ENCODE measurements at regions not wholly inside any gene's neighbourhood (a gene's known extent, or its start where the extent isn't known, plus 50 kb on each side); places are given as distances from the start of the nearest gene placed in this dataset.

GRCh38 chr1:196070940-196071339, 537.3 kb downstream of the KCNT2 start:
- no peak overlapping the region for H3K4me3 ChIP-seq (ENCODE audit: low read depth, low read length)
- no peak for TF ChIP-seq CTCF (IDR thresholded peaks at IDR 0.05; ENCODE audit: insufficient read depth, low read depth, low read length, missing control alignments)
- DNase-seq (ENCODE audit: low read depth), result no peak

GRCh38 chr1:196063952-196064351, 544.3 kb downstream of the KCNT2 start:
- TF ChIP-seq CTCF (IDR thresholded peaks at IDR 0.05; ENCODE audit: insufficient read depth, low read depth, low read length, missing control alignments), result no peak
- DNase-seq (ENCODE audit: low read depth), result no peak
- no peak overlapping the region for H3K4me3 ChIP-seq (ENCODE audit: low read depth, low read length)

GRCh38 chr1:196063294-196063693, 544.9 kb downstream of the KCNT2 start:
- TF ChIP-seq CTCF (IDR thresholded peaks at IDR 0.05; ENCODE audit: insufficient read depth, low read depth, low read length, missing control alignments), result no peak
- H3K4me3 ChIP-seq (ENCODE audit: low read depth, low read length), result no peak overlapping the region
- DNase-seq (ENCODE audit: low read depth), result no peak

- DNase-seq (ENCODE audit: low read depth), result no peak
- H3K4me3 ChIP-seq (ENCODE audit: low read depth, low read length), result no peak overlapping the region
- no peak for TF ChIP-seq CTCF (IDR thresholded peaks at IDR 0.05; ENCODE audit: insufficient read depth, low read depth, low read length, missing control alignments)
Measured at GRCh38 chr1:196060539-196060938, 547.7 kb downstream of the KCNT2 start.

- DNase-seq (ENCODE audit: low read depth), result no peak
- no peak overlapping the region for H3K4me3 ChIP-seq (ENCODE audit: low read depth, low read length)
- TF ChIP-seq CTCF (IDR thresholded peaks at IDR 0.05; ENCODE audit: insufficient read depth, low read depth, low read length, missing control alignments), result no peak
Measured at GRCh38 chr1:196059210-196059609, 549.0 kb downstream of the KCNT2 start.

GRCh38 chr1:196056966-196057365, 551.3 kb downstream of the KCNT2 start:
- H3K4me3 ChIP-seq (ENCODE audit: low read depth, low read length), result no peak overlapping the region
- TF ChIP-seq CTCF (IDR thresholded peaks at IDR 0.05; ENCODE audit: insufficient read depth, low read depth, low read length, missing control alignments), result no peak
- DNase-seq (ENCODE audit: low read depth), result no peak

- H3K4me3 ChIP-seq (ENCODE audit: low read depth, low read length), result no peak overlapping the region
- no peak for TF ChIP-seq CTCF (IDR thresholded peaks at IDR 0.05; ENCODE audit: insufficient read depth, low read depth, low read length, missing control alignments)
- DNase-seq (ENCODE audit: low read depth), result no peak
Measured at GRCh38 chr1:196049407-196049806, 558.8 kb downstream of the KCNT2 start.
